Calu3 (cell line): ENCODE measurements at regions not wholly inside any gene's neighbourhood (a gene's known extent, or its start where the extent isn't known, plus 50 kb on each side); places are given as distances from the start of the nearest gene placed in this dataset.
A peak's percentile ranks its signal among the peaks of the same experiment; 100 is the strongest.
"Not testable (repeated sequence)": the region's sequence is repeated elsewhere in the genome, so short reads cannot be mapped to it uniquely, and the experiment has no call there.

Experiments
- BruUV-seq: library from RNA; stranded (reverse); fragments of 400-500 nt; replicated peaks from 2 replicates; lab custom pipeline; 2021; lab: Mats Ljungman, UMichigan
- CTCF ChIA-PET: fragments of 300-600 bp; sonication (Branson Sonifier 250); formaldehyde crosslinking; loops from one replicate; lab custom pipeline; 2022; ENCODE audit warnings: antibody characterized with exemption; lab: Charles Lee
- DNase-seq: peaks from one replicate; pipeline ENCODE4 v3.0.0; 2022
- H3K27ac Mint-ChIP-seq: one replicate; pipeline ENCODE4 v1.8.0; 2022; ENCODE audit warnings: mixed read lengths; ENCODE audit not compliant: unreplicated experiment
- H3K27me3 Mint-ChIP-seq: one replicate; pipeline ENCODE4 v1.8.0; 2022; ENCODE audit warnings: mixed read lengths; ENCODE audit not compliant: unreplicated experiment
- H3K36me3 Mint-ChIP-seq: one replicate; pipeline ENCODE4 v1.8.0; 2022; ENCODE audit warnings: mild to moderate bottlenecking, moderate library complexity, mixed read lengths; ENCODE audit not compliant: insufficient read depth, unreplicated experiment
- H3K4me1 Mint-ChIP-seq: one replicate; pipeline ENCODE4 v1.8.0; 2022; ENCODE audit warnings: mild to moderate bottlenecking, low read depth, mixed read lengths; ENCODE audit not compliant: unreplicated experiment
- H3K4me3 Mint-ChIP-seq: one replicate; pipeline ENCODE4 v1.8.0; 2022; ENCODE audit warnings: mild to moderate bottlenecking, low read depth, moderate library complexity, mixed read lengths; ENCODE audit not compliant: unreplicated experiment
- H3K9me3 Mint-ChIP-seq: one replicate; pipeline ENCODE4 v1.8.0; 2022; ENCODE audit warnings: low read depth, mixed read lengths; ENCODE audit not compliant: unreplicated experiment
- CTCF ChIP-seq: fragments of 200-600 bp; IDR thresholded peaks from one replicate; pipeline ENCODE4 v1.8.0; 2022; ENCODE audit warnings: antibody characterized with exemption; ENCODE audit not compliant: unreplicated experiment
- intact Hi-C: fragments of 100-400 bp; cut with micrococcal nuclease; formaldehyde crosslinking; loops from one replicate; pipeline ENCODE4 v1.10.0; 2022; ENCODE audit not compliant: unreplicated experiment

- TF ChIP-seq CTCF = peak; percentile 48
- CTCF ChIA-PET = interaction anchor here (0.6 to 1.5 kb wide), 2 partner anchors 42 to 291 kb away, joined by 3 to 4 read pairs; no protein-coding TSS in a partner anchor
- Mint-ChIP-seq H3K27ac (no peak overlapping the region), H3K4me3 (no peak overlapping the region), H3K4me1 (no peaks in the 10 kb centered on the region), H3K36me3 (no peaks in the 10 kb centered on the region), H3K9me3 (no peaks in the 10 kb centered on the region), H3K27me3 (peaks cover 14% of the 10 kb centered on the region)
- DNase-seq = peak; percentile 59
- intact Hi-C loops = loop anchor here (5.0 to 10.0 kb wide), 5 partner anchors 42 to 445 kb away; no protein-coding TSS in a partner anchor
- no TSS peak for BruUV-seq
Measured at GRCh38 chr15:85289677-85290365, 90.6 kb upstream of the AKAP13 start.

GRCh38 chr15:85292583-85292982, 87.8 kb upstream of the AKAP13 start:
- BruUV-seq, H3K9me3 Mint-ChIP-seq, H3K4me3 Mint-ChIP-seq, DNase-seq, H3K27ac Mint-ChIP-seq, H3K36me3 Mint-ChIP-seq: not testable (repeated sequence)
- intact Hi-C loops = loop anchor here (5.0 to 10.0 kb wide), 5 partner anchors 40 to 442 kb away; no protein-coding TSS in a partner anchor
- CTCF ChIA-PET = interaction anchor here (0.7 kb wide), 2 partner anchors 20 to 181 kb away, joined by 3 to 7 read pairs; no protein-coding TSS in a partner anchor
- H3K27me3 Mint-ChIP-seq = peaks cover 14% of the 10 kb centered on the region
- peaks cover 15% of the 10 kb centered on the region for H3K4me1 Mint-ChIP-seq

GRCh38 chr15:85296615-85297402, 83.6 kb upstream of the AKAP13 start:
- Mint-ChIP-seq H3K9me3 (no peaks in the 10 kb centered on the region), H3K27me3 (no peaks in the 10 kb centered on the region), H3K4me3 (peak overlapping the region; percentile 54), H3K36me3 (no peaks in the 10 kb centered on the region), H3K27ac (no peak overlapping the region), H3K4me1 (peaks cover 20% of the 10 kb centered on the region)
- peak; percentile 68 for TF ChIP-seq CTCF
- DNase-seq = peak; percentile 80
- BruUV-seq = no TSS peak
- intact Hi-C loops = loop anchor here (2.0 to 10.0 kb wide), 8 partner anchors 118 to 540 kb away; no protein-coding TSS in a partner anchor
- CTCF ChIA-PET = interaction anchor here (0.6 to 2.2 kb wide), 22 partner anchors 10 to 716 kb away, joined by 3 to 51 read pairs (median 4); no protein-coding TSS in a partner anchor

GRCh38 chr15:85297537-85297936, 82.9 kb upstream of the AKAP13 start:
- intact Hi-C loops = loop anchor here (2.0 to 10.0 kb wide), 8 partner anchors 117 to 540 kb away; no protein-coding TSS in a partner anchor
- no peak overlapping the region for H3K4me3 Mint-ChIP-seq
- no TSS peak for BruUV-seq
- H3K9me3 Mint-ChIP-seq = no peaks in the 10 kb centered on the region
- no peak for DNase-seq
- CTCF ChIA-PET = interaction anchor here (0.8 to 2.2 kb wide), 3 partner anchors 15 to 197 kb away, joined by 3 to 51 read pairs (median 4); no protein-coding TSS in a partner anchor
- peaks cover 20% of the 10 kb centered on the region for H3K4me1 Mint-ChIP-seq
- TF ChIP-seq CTCF = no peak
- no peaks in the 10 kb centered on the region for H3K36me3 Mint-ChIP-seq
- H3K27me3 Mint-ChIP-seq = no peaks in the 10 kb centered on the region
- H3K27ac Mint-ChIP-seq = no peak overlapping the region
